Hepatocyte (in vitro differentiated cells): ENCODE measurements at regions not wholly inside any gene's neighbourhood (a gene's known extent, or its start where the extent isn't known, plus 50 kb on each side); places are given as distances from the start of the nearest gene placed in this dataset.

Experiments used
- DNase-seq: peaks from one replicate; pipeline ENCODE4 v3.0.0-alpha.2; 2016; ENCODE audit warnings: low spot score
- H2AFZ ChIP-seq: fragments of 200-600 bp; sonication (generic); 2 replicates; pipeline ENCODE4 v1.6.0; 2016; ENCODE audit warnings: antibody characterized with exemption, mild to moderate bottlenecking
- H3K27ac ChIP-seq: fragments of 200-600 bp; sonication (generic); 2 replicates; pipeline ENCODE4 v1.5.1; 2016; ENCODE audit warnings: mild to moderate bottlenecking
- H3K27me3 ChIP-seq: fragments of 200-600 bp; sonication (generic); 2 replicates; pipeline ENCODE4 v1.6.1; 2016
- H3K36me3 ChIP-seq: fragments of 200-600 bp; sonication (generic); replicated peaks from 2 replicates; pipeline ENCODE4 v1.5.1; 2016; ENCODE audit warnings: low read depth; ENCODE audit not compliant: insufficient read depth
- H3K4me1 ChIP-seq: fragments of 200-600 bp; sonication (generic); 2 replicates; pipeline ENCODE4 v1.5.1; 2016; ENCODE audit warnings: mild to moderate bottlenecking, moderate library complexity; ENCODE audit not compliant: insufficient read depth
- H3K4me2 ChIP-seq: fragments of 200-600 bp; sonication (generic); 2 replicates; pipeline ENCODE4 v1.6.0; 2016
- H3K4me3 ChIP-seq: fragments of 200-600 bp; sonication (generic); 2 replicates; pipeline ENCODE4 v1.5.1; 2016; ENCODE audit warnings: mild to moderate bottlenecking
- H3K79me2 ChIP-seq: fragments of 200-600 bp; sonication (generic); 2 replicates; pipeline ENCODE4 v1.6.0; 2017; ENCODE audit warnings: mild to moderate bottlenecking
- H3K9me2 ChIP-seq: fragments of 200-600 bp; sonication (generic); replicated peaks from 2 replicates; pipeline ENCODE4 v1.6.0; 2017; ENCODE audit warnings: mild to moderate bottlenecking; ENCODE audit not compliant: insufficient read depth
- H3K9me3 ChIP-seq: fragments of 200-600 bp; sonication (generic); 2 replicates; pipeline ENCODE4 v1.5.1; 2016; ENCODE audit warnings: low read depth, mild to moderate bottlenecking
- H4K20me1 ChIP-seq: fragments of 200-600 bp; sonication (generic); 2 replicates; pipeline ENCODE4 v1.6.0; 2016; ENCODE audit warnings: mild to moderate bottlenecking; ENCODE audit not compliant: insufficient read depth, poor library complexity, severe bottlenecking
- CTCF ChIP-seq: fragments of 200-600 bp; sonication (generic); IDR thresholded peaks from 2 replicates; pipeline ENCODE4 v1.5.1; 2016; ENCODE audit warnings: antibody characterized with exemption, mild to moderate bottlenecking; ENCODE audit not compliant: poor library complexity
- EZH2 ChIP-seq: fragments of 200-600 bp; sonication (generic); IDR thresholded peaks from 2 replicates; pipeline ENCODE4 v1.6.1; 2016; ENCODE audit warnings: antibody characterized with exemption, mild to moderate bottlenecking, borderline replicate concordance
- EZH2phosphoT487 ChIP-seq: fragments of 200-600 bp; sonication (generic); IDR thresholded peaks from one replicate; pipeline ENCODE4 v1.6.1; 2018; ENCODE audit warnings: antibody characterized with exemption, mild to moderate bottlenecking, low read depth, moderate library complexity; ENCODE audit not compliant: unreplicated experiment, severe bottlenecking
- WGBS: methylation state at CpG from one replicate; pipeline ENCODE4 v1.1.6; 2016; ENCODE audit warnings: low lambda C conversion rate; ENCODE audit errors: missing lambda C conversion rate; 5-methylcytosine and 5-hydroxymethylcytosine counted together

GRCh38 chr7:152537639-152538038 is 101.8 kb upstream of the KMT2C start:
- Histone ChIP-seq H3K4me2 (no peak overlapping the region), H3K9me3 (no peaks in the 10 kb centered on the region), H3K4me1 (no peaks in the 10 kb centered on the region), H3K79me2 (no peaks in the 10 kb centered on the region), H3K27ac (no peak overlapping the region), H3K27me3 (no peaks in the 10 kb centered on the region), H4K20me1 (no peaks in the 10 kb centered on the region), H2AFZ (no peak overlapping the region), H3K36me3 (no peaks in the 10 kb centered on the region), H3K4me3 (no peak overlapping the region), H3K9me2 (no peaks in the 10 kb centered on the region)
- no peak for TF ChIP-seq EZH2phosphoT487
- WGBS, result 68% methylated on average over 4 of the region's 4 CpGs
- no peak for DNase-seq

- H3K27me3 ChIP-seq, result no peaks in the 10 kb centered on the region
- TF ChIP-seq EZH2phosphoT487 (no peak), EZH2 (no peak), CTCF (no peak)
- WGBS, result 83% methylated on average over 6 of the region's 6 CpGs
Observed at GRCh38 chr7:152528612-152529011, 92.8 kb upstream of the KMT2C start.

GRCh38 chr7:152527610-152528032 is 91.8 kb upstream of the KMT2C start:
- 84% methylated on average over 7 of the region's 7 CpGs for WGBS
- H3K4me3 ChIP-seq, result no peak overlapping the region

More at GRCh38 chr7:152528612-152529011, 92.8 kb upstream of the KMT2C start:
- Histone ChIP-seq H3K4me1 (no peaks in the 10 kb centered on the region), H2AFZ (no peak overlapping the region), H3K27ac (no peak overlapping the region), H3K79me2 (no peaks in the 10 kb centered on the region), H3K9me3 (no peaks in the 10 kb centered on the region), H4K20me1 (no peaks in the 10 kb centered on the region), H3K36me3 (no peaks in the 10 kb centered on the region), H3K4me3 (no peak overlapping the region), H3K9me2 (no peaks in the 10 kb centered on the region), H3K4me2 (no peak overlapping the region)
- no peak for DNase-seq

GRCh38 chr7:152523916-152524315 is 88.1 kb upstream of the KMT2C start:
- Histone ChIP-seq H2AFZ (no peak overlapping the region), H3K36me3 (no peaks in the 10 kb centered on the region), H3K79me2 (no peaks in the 10 kb centered on the region), H4K20me1 (no peaks in the 10 kb centered on the region), H3K9me2 (no peaks in the 10 kb centered on the region), H3K4me3 (no peak overlapping the region), H3K4me1 (peaks cover 6% of the 10 kb centered on the region), H3K27me3 (no peaks in the 10 kb centered on the region), H3K9me3 (no peaks in the 10 kb centered on the region), H3K4me2 (no peak overlapping the region), H3K27ac (no peak overlapping the region)
- no peak for DNase-seq
- TF ChIP-seq EZH2phosphoT487 (no peak), EZH2 (no peak), CTCF (no peak)
- 93% methylated on average over 14 of the region's 14 CpGs for WGBS

More at GRCh38 chr7:152527610-152528032, 91.8 kb upstream of the KMT2C start:
- H3K9me2 ChIP-seq, result no peaks in the 10 kb centered on the region
- H3K4me1 ChIP-seq, result no peaks in the 10 kb centered on the region
- H3K79me2 ChIP-seq, result no peaks in the 10 kb centered on the region
- H3K27ac ChIP-seq, result no peak overlapping the region
- no peaks in the 10 kb centered on the region for H3K9me3 ChIP-seq
- no peak overlapping the region for H2AFZ ChIP-seq
- no peak for DNase-seq
- no peaks in the 10 kb centered on the region for H3K27me3 ChIP-seq
- H4K20me1 ChIP-seq, result no peaks in the 10 kb centered on the region
- TF ChIP-seq CTCF, result no peak
- TF ChIP-seq EZH2phosphoT487, result no peak
- no peak for TF ChIP-seq EZH2
- no peak overlapping the region for H3K4me2 ChIP-seq
- H3K36me3 ChIP-seq, result no peaks in the 10 kb centered on the region
